Fibroblast of gingiva (primary cell): ENCODE measurements at regions not wholly inside any gene's neighbourhood (a gene's known extent, or its start where the extent isn't known, plus 50 kb on each side); places are given as distances from the start of the nearest gene placed in this dataset.
A peak's percentile ranks its signal among the peaks of the same experiment; 100 is the strongest.
"Not testable (repeated sequence)": the region's sequence is repeated elsewhere in the genome, so short reads cannot be mapped to it uniquely, and the experiment has no call there.

Experiments used
- DNase-seq: peaks from one replicate; pipeline ENCODE4 v3.0.0-alpha.2; 2011; ENCODE audit warnings: low read depth

- DNase-seq, result no peak
These were observed 55.7 kb upstream of the RNPC3 start for GRCh38 chr1:103469801-103470200.

GRCh38 chr1:103467100-103467499, 58.4 kb upstream of the RNPC3 start:
- no peak for DNase-seq

- peak; percentile 12 for DNase-seq
These were observed 64.1 kb upstream of the RNPC3 start for GRCh38 chr1:103461161-103462105.

- DNase-seq, result no peak
These were observed 65.0 kb upstream of the RNPC3 start for GRCh38 chr1:103460511-103460910.

- DNase-seq, result peak; percentile 2
These were observed 66.2 kb upstream of the RNPC3 start for GRCh38 chr1:103459346-103459745.

- DNase-seq, result no peak
These were observed 67.5 kb upstream of the RNPC3 start for GRCh38 chr1:103457886-103458455.

GRCh38 chr1:103448560-103448959, 76.9 kb upstream of the RNPC3 start:
- DNase-seq, result no peak

- DNase-seq, result no peak
These were observed 78.0 kb upstream of the RNPC3 start for GRCh38 chr1:103447471-103447870.

GRCh38 chr1:103441342-103441741, 84.2 kb upstream of the RNPC3 start:
- no peak for DNase-seq

- DNase-seq, result not testable (repeated sequence)
These were observed 88.9 kb upstream of the RNPC3 start for GRCh38 chr1:103436568-103437100.

- no peak for DNase-seq
These were observed 90.1 kb upstream of the RNPC3 start for GRCh38 chr1:103435443-103435842.

GRCh38 chr1:103424650-103425049, 100.8 kb upstream of the RNPC3 start:
- no peak for DNase-seq

GRCh38 chr1:103416681-103417286, 108.7 kb upstream of the RNPC3 start:
- peak; percentile 36 for DNase-seq

- no peak for DNase-seq
These were observed 137.6 kb upstream of the RNPC3 start for GRCh38 chr1:103387898-103388297.

- DNase-seq, result no peak
These were observed 151.5 kb upstream of the RNPC3 start for GRCh38 chr1:103373991-103374390.

- peak; percentile 16 for DNase-seq
These were observed 152.6 kb upstream of the RNPC3 start for GRCh38 chr1:103372866-103373265.

- DNase-seq, result peak; percentile 34
These were observed 154.3 kb upstream of the RNPC3 start for GRCh38 chr1:103371234-103371633.

- DNase-seq, result no peak
These were observed 158.3 kb upstream of the RNPC3 start for GRCh38 chr1:103367186-103367585.

- no peak for DNase-seq
These were observed 159.5 kb upstream of the RNPC3 start for GRCh38 chr1:103365860-103366569.

- no peak for DNase-seq
These were observed 162.5 kb upstream of the RNPC3 start for GRCh38 chr1:103363008-103363365.

GRCh38 chr1:103362348-103363007, 163.0 kb upstream of the RNPC3 start:
- no peak for DNase-seq

GRCh38 chr1:103353391-103353790, 172.1 kb upstream of the RNPC3 start:
- peak; percentile 66 for DNase-seq
